HepG2 (cell line): ENCODE measurements at regions not wholly inside any gene's neighbourhood (a gene's known extent, or its start where the extent isn't known, plus 50 kb on each side); places are given as distances from the start of the nearest gene placed in this dataset.

Experiments
- MBNL3 ChIP-seq: fragments of 250-450 bp; sonication (Bioruptor Pico); conservative IDR thresholded peaks from 2 replicates; pipeline ENCODE4 v1.8.0; 2022; ENCODE audit warnings: mild to moderate bottlenecking, inconsistent platforms
- NR2F1 ChIP-seq, 2 experiments: fragments of 450-650 bp in 1 of 2; formaldehyde crosslinking in 1 of 2; IDR thresholded peaks; 2 replicates each; pipeline versions ENCODE4 v1.5.0 to v1.6.1; 2016 to 2020; ENCODE audit warnings: mild to moderate bottlenecking in 1 of 2, missing compliant biosample characterization in 1 of 2, missing genetic modification reagents in 1 of 2, moderate library complexity in 1 of 2
- TOE1 ChIP-seq: sonication (generic); formaldehyde crosslinking; IDR thresholded peaks from 2 replicates; pipeline ENCODE4 v1.4.0; 2020; ENCODE audit warnings: mild to moderate bottlenecking, missing genetic modification reagents
- YEATS2 ChIP-seq: sonication (generic); formaldehyde crosslinking; IDR thresholded peaks from 2 replicates; pipeline ENCODE4 v1.4.0; 2020; ENCODE audit warnings: missing genetic modification reagents, borderline replicate concordance
- ZNF44 ChIP-seq: sonication (generic); formaldehyde crosslinking; IDR thresholded peaks from 2 replicates; pipeline ENCODE4 v1.5.1; 2020; ENCODE audit warnings: mild to moderate bottlenecking, missing genetic modification reagents
- ZNF614 ChIP-seq: IDR thresholded peaks from 2 replicates; pipeline ENCODE4 v1.6.1; 2018; ENCODE audit warnings: missing biosample characterization, missing genetic modification reagents, inconsistent platforms, borderline replicate concordance
- TF ChIP-seq, protein P1 (sequence below): sonication (generic); formaldehyde crosslinking; IDR thresholded peaks from 2 replicates; pipeline ENCODE4 v1.8.0; 2022; ENCODE audit warnings: mild to moderate bottlenecking, missing genetic modification reagents
- TF ChIP-seq, protein P2 (sequence below): sonication (generic); formaldehyde crosslinking; IDR thresholded peaks from 2 replicates; pipeline ENCODE4 v1.5.0; 2020; ENCODE audit warnings: mild to moderate bottlenecking, missing genetic modification reagents
- TF ChIP-seq, protein P3 (sequence below): sonication (generic); formaldehyde crosslinking; IDR thresholded peaks from 2 replicates; pipeline ENCODE4 v1.4.0; 2020; ENCODE audit warnings: missing genetic modification reagents
- TF ChIP-seq, protein P4 (sequence below): sonication (generic); formaldehyde crosslinking; IDR thresholded peaks from 2 replicates; pipeline ENCODE4 v1.5.0; 2020; ENCODE audit warnings: mild to moderate bottlenecking, missing genetic modification reagents
- TF ChIP-seq, protein P5 (sequence below): sonication (generic); formaldehyde crosslinking; conservative IDR thresholded peaks from 2 replicates; pipeline ENCODE4 v1.8.0; 2022; ENCODE audit warnings: missing genetic modification reagents
- TF ChIP-seq, protein P6 (sequence below): sonication (generic); formaldehyde crosslinking; IDR thresholded peaks from 2 replicates; pipeline ENCODE4 v1.5.1; 2020; ENCODE audit warnings: mild to moderate bottlenecking, missing genetic modification reagents

DNA sequence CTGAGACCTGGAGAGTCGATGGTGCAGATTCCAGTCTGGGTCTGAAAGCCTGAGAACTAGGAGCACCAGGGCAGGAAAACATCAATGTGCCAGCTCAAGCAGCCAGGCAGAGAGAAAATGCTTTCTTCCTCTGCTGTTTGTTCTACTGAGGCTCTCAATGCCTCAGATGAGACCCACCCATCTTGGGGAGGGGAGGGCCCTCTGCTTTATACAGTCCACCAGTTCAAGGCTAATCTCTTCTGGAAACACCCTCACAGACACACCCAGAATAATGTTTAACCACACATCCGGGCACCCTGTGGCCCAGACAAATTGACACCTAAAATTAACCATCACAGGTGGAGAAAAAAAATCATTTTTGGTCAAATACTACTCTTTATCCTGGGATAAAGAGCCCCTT is 89.3 kb upstream of the SLC22A23 start (continued):
- TF ChIP-seq MBNL3 (no peak), YEATS2 (CRISPR knock-in tag) (no peak; the same call in 1 of the 2 replicates), ZNF614 (CRISPR knock-in tag) (no peak), ZNF44 (CRISPR knock-in tag) (no peak), NR2F1 (CRISPR knock-in tag; IDR thresholded peaks at IDR 0.05) (no peak), TOE1 (CRISPR knock-in tag) (no peak)
- TF ChIP-seq, protein P1, sequence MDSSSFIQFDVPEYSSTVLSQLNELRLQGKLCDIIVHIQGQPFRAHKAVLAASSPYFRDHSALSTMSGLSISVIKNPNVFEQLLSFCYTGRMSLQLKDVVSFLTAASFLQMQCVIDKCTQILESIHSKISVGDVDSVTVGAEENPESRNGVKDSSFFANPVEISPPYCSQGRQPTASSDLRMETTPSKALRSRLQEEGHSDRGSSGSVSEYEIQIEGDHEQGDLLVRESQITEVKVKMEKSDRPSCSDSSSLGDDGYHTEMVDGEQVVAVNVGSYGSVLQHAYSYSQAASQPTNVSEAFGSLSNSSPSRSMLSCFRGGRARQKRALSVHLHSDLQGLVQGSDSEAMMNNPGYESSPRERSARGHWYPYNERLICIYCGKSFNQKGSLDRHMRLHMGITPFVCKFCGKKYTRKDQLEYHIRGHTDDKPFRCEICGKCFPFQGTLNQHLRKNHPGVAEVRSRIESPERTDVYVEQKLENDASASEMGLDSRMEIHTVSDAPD, result no peak
- TF ChIP-seq, protein P2, sequence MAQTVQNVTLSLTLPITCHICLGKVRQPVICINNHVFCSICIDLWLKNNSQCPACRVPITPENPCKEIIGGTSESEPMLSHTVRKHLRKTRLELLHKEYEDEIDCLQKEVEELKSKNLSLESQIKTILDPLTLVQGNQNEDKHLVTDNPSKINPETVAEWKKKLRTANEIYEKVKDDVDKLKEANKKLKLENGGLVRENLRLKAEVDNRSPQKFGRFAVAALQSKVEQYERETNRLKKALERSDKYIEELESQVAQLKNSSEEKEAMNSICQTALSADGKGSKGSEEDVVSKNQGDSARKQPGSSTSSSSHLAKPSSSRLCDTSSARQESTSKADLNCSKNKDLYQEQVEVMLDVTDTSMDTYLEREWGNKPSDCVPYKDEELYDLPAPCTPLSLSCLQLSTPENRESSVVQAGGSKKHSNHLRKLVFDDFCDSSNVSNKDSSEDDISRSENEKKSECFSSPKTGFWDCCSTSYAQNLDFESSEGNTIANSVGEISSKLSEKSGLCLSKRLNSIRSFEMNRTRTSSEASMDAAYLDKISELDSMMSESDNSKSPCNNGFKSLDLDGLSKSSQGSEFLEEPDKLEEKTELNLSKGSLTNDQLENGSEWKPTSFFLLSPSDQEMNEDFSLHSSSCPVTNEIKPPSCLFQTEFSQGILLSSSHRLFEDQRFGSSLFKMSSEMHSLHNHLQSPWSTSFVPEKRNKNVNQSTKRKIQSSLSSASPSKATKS (CRISPR knock-in tag), result no peak
- TF ChIP-seq, protein P3, sequence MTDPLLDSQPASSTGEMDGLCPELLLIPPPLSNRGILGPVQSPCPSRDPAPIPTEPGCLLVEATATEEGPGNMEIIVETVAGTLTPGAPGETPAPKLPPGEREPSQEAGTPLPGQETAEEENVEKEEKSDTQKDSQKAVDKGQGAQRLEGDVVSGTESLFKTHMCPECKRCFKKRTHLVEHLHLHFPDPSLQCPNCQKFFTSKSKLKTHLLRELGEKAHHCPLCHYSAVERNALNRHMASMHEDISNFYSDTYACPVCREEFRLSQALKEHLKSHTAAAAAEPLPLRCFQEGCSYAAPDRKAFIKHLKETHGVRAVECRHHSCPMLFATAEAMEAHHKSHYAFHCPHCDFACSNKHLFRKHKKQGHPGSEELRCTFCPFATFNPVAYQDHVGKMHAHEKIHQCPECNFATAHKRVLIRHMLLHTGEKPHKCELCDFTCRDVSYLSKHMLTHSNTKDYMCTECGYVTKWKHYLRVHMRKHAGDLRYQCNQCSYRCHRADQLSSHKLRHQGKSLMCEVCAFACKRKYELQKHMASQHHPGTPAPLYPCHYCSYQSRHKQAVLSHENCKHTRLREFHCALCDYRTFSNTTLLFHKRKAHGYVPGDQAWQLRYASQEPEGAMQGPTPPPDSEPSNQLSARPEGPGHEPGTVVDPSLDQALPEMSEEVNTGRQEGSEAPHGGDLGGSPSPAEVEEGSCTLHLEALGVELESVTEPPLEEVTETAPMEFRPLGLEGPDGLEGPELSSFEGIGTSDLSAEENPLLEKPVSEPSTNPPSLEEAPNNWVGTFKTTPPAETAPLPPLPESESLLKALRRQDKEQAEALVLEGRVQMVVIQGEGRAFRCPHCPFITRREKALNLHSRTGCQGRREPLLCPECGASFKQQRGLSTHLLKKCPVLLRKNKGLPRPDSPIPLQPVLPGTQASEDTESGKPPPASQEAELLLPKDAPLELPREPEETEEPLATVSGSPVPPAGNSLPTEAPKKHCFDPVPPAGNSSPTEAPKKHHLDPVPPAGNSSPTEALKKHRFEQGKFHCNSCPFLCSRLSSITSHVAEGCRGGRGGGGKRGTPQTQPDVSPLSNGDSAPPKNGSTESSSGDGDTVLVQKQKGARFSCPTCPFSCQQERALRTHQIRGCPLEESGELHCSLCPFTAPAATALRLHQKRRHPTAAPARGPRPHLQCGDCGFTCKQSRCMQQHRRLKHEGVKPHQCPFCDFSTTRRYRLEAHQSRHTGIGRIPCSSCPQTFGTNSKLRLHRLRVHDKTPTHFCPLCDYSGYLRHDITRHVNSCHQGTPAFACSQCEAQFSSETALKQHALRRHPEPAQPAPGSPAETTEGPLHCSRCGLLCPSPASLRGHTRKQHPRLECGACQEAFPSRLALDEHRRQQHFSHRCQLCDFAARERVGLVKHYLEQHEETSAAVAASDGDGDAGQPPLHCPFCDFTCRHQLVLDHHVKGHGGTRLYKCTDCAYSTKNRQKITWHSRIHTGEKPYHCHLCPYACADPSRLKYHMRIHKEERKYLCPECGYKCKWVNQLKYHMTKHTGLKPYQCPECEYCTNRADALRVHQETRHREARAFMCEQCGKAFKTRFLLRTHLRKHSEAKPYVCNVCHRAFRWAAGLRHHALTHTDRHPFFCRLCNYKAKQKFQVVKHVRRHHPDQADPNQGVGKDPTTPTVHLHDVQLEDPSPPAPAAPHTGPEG (CRISPR knock-in tag), result no peak
- TF ChIP-seq, protein P4, sequence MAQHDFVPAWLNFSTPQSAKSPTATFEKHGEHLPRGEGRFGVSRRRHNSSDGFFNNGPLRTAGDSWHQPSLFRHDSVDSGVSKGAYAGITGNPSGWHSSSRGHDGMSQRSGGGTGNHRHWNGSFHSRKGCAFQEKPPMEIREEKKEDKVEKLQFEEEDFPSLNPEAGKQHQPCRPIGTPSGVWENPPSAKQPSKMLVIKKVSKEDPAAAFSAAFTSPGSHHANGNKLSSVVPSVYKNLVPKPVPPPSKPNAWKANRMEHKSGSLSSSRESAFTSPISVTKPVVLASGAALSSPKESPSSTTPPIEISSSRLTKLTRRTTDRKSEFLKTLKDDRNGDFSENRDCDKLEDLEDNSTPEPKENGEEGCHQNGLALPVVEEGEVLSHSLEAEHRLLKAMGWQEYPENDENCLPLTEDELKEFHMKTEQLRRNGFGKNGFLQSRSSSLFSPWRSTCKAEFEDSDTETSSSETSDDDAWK (CRISPR knock-in tag), result no peak
- TF ChIP-seq, protein P5, sequence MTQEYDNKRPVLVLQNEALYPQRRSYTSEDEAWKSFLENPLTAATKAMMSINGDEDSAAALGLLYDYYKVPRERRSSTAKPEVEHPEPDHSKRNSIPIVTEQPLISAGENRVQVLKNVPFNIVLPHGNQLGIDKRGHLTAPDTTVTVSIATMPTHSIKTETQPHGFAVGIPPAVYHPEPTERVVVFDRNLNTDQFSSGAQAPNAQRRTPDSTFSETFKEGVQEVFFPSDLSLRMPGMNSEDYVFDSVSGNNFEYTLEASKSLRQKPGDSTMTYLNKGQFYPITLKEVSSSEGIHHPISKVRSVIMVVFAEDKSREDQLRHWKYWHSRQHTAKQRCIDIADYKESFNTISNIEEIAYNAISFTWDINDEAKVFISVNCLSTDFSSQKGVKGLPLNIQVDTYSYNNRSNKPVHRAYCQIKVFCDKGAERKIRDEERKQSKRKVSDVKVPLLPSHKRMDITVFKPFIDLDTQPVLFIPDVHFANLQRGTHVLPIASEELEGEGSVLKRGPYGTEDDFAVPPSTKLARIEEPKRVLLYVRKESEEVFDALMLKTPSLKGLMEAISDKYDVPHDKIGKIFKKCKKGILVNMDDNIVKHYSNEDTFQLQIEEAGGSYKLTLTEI (CRISPR knock-in tag), result no peak
- TF ChIP-seq, protein P6, sequence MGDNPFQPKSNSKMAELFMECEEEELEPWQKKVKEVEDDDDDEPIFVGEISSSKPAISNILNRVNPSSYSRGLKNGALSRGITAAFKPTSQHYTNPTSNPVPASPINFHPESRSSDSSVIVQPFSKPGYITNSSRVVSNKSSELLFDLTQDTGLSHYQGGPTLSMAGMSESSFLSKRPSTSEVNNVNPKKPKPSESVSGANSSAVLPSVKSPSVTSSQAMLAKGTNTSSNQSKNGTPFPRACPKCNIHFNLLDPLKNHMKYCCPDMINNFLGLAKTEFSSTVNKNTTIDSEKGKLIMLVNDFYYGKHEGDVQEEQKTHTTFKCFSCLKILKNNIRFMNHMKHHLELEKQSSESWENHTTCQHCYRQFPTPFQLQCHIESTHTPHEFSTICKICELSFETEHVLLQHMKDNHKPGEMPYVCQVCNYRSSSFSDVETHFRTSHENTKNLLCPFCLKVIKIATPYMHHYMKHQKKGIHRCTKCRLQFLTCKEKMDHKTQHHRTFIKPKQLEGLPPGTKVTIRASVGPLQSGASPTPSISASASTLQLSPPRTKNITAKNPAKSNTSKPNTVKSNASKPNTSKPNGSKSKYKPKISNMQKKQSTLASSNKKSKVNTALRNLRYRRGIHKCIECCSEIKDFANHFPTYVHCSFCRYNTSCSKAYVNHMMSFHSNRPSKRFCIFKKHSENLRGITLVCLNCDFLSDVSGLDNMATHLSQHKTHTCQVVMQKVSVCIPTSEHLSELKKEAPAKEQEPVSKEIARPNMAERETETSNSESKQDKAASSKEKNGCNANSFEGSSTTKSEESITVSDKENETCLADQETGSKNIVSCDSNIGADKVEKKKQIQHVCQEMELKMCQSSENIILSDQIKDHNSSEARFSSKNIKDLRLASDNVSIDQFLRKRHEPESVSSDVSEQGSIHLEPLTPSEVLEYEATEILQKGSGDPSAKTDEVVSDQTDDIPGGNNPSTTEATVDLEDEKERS, result no peak
